IPS DF 6.9 (cell line): ENCODE measurements at regions not wholly inside any gene's neighbourhood (a gene's known extent, or its start where the extent isn't known, plus 50 kb on each side); places are given as distances from the start of the nearest gene placed in this dataset.
"Not testable (repeated sequence)": the region's sequence is repeated elsewhere in the genome, so short reads cannot be mapped to it uniquely, and the experiment has no call there.

Source experiments
- DNase-seq: peaks from one replicate; pipeline ENCODE4 v3.0.0-alpha.2; 2013; ENCODE audit warnings: low read depth, low spot score
- H3K27ac ChIP-seq: one replicate; pipeline ENCODE4 v1.5.1; 2013; ENCODE audit warnings: low read length, control low read depth
- H3K27me3 ChIP-seq: 2 replicates; pipeline ENCODE4 v1.6.1; 2013; ENCODE audit warnings: mild to moderate bottlenecking, low read length; ENCODE audit not compliant: control insufficient read depth, insufficient read depth
- H3K36me3 ChIP-seq: 2 replicates; pipeline ENCODE4 v1.6.1; 2013; ENCODE audit warnings: low read length; ENCODE audit not compliant: control insufficient read depth, insufficient read depth
- H3K4me1 ChIP-seq: 2 replicates; pipeline ENCODE4 v1.6.1; 2013; ENCODE audit warnings: low read length; ENCODE audit not compliant: control insufficient read depth, insufficient read depth
- H3K4me3 ChIP-seq: 2 replicates; pipeline ENCODE4 v1.5.1; 2013; ENCODE audit warnings: mild to moderate bottlenecking, low read length
- H3K9me3 ChIP-seq: 2 replicates; pipeline ENCODE4 v1.6.1; 2013; ENCODE audit warnings: low read length, inconsistent platforms; ENCODE audit not compliant: control insufficient read depth, insufficient read depth
- WGBS: extraction: QIAGEN DNeasy Blood & Tissue Kit; methylation state at CpG from one replicate; pipeline ENCODE4 v1.1.7; 2013; ENCODE audit warnings: mixed read lengths, missing lambda C conversion rate; ENCODE audit not compliant: insufficient read length, insufficient coverage; 5-methylcytosine and 5-hydroxymethylcytosine counted together

GRCh38 chr5:52007230-52007858 lies 624.1 kb downstream of the ISL1 start:
- Histone ChIP-seq H3K36me3 (no peaks in the 10 kb centered on the region), H3K4me1 (no peaks in the 10 kb centered on the region), H3K9me3 (no peaks in the 10 kb centered on the region), H3K4me3 (no peak overlapping the region), H3K27ac (no peak overlapping the region), H3K27me3 (no peaks in the 10 kb centered on the region)
- DNase-seq: no peak
- WGBS: no CpG with 5 or more reads among the region's 5 CpGs

GRCh38 chr5:52010454-52010853 lies 627.2 kb downstream of the ISL1 start:
- Histone ChIP-seq H3K36me3 (no peaks in the 10 kb centered on the region), H3K9me3 (no peaks in the 10 kb centered on the region), H3K4me1 (no peaks in the 10 kb centered on the region), H3K27me3 (no peaks in the 10 kb centered on the region), H3K27ac (no peak overlapping the region), H3K4me3 (no peak overlapping the region)
- no peak for DNase-seq
- no CpG with 5 or more reads among the region's 2 CpGs for WGBS

GRCh38 chr5:52013523-52013922 lies 630.3 kb downstream of the ISL1 start:
- no peaks in the 10 kb centered on the region for H3K36me3 ChIP-seq
- no peaks in the 10 kb centered on the region for H3K9me3 ChIP-seq
- WGBS: no CpG with 5 or more reads among the region's 1 CpG
- no peak overlapping the region for H3K4me3 ChIP-seq
- no peaks in the 10 kb centered on the region for H3K27me3 ChIP-seq
- no peak overlapping the region for H3K27ac ChIP-seq
- no peak for DNase-seq
- H3K4me1 ChIP-seq: no peaks in the 10 kb centered on the region

- H3K9me3 ChIP-seq: no peaks in the 10 kb centered on the region
- WGBS: no CpG with 5 or more reads among the region's 5 CpGs
Measured at GRCh38 chr5:52015760-52016159, 632.5 kb downstream of the ISL1 start.

GRCh38 chr5:52017567-52017966 lies 634.3 kb downstream of the ISL1 start:
- Histone ChIP-seq H3K36me3 (no peaks in the 10 kb centered on the region), H3K27me3 (no peaks in the 10 kb centered on the region), H3K4me3 (no peak overlapping the region), H3K9me3 (no peaks in the 10 kb centered on the region), H3K27ac (no peak overlapping the region), H3K4me1 (no peaks in the 10 kb centered on the region)
- no CpG with 5 or more reads among the region's 2 CpGs for WGBS
- no peak for DNase-seq

More at GRCh38 chr5:52015760-52016159, 632.5 kb downstream of the ISL1 start:
- DNase-seq: no peak
- no peak overlapping the region for H3K4me3 ChIP-seq
- H3K27me3 ChIP-seq: no peaks in the 10 kb centered on the region
- no peaks in the 10 kb centered on the region for H3K36me3 ChIP-seq
- no peak overlapping the region for H3K27ac ChIP-seq
- H3K4me1 ChIP-seq: no peaks in the 10 kb centered on the region

- no CpG with 5 or more reads among the region's 3 CpGs for WGBS
- Histone ChIP-seq H3K27ac (no peak overlapping the region), H3K4me1 (no peaks in the 10 kb centered on the region), H3K4me3 (no peak overlapping the region), H3K36me3 (no peaks in the 10 kb centered on the region), H3K9me3 (no peaks in the 10 kb centered on the region), H3K27me3 (no peaks in the 10 kb centered on the region)
- no peak for DNase-seq
Measured at GRCh38 chr5:52024359-52024758, 641.1 kb downstream of the ISL1 start.

GRCh38 chr5:52029836-52030235 lies 646.6 kb downstream of the ISL1 start:
- H3K9me3 ChIP-seq, H3K4me1 ChIP-seq, H3K4me3 ChIP-seq, H3K27me3 ChIP-seq, H3K27ac ChIP-seq, DNase-seq, H3K36me3 ChIP-seq: not testable (repeated sequence)
- no CpG with 5 or more reads among the region's 7 CpGs for WGBS

- DNase-seq: no peak
- Histone ChIP-seq H3K36me3 (no peaks in the 10 kb centered on the region), H3K27me3 (no peaks in the 10 kb centered on the region), H3K4me1 (no peaks in the 10 kb centered on the region; the same call in 1 of the 2 replicates), H3K27ac (no peak overlapping the region), H3K9me3 (no peaks in the 10 kb centered on the region), H3K4me3 (no peak overlapping the region)
- no CpG with 5 or more reads among the region's 2 CpGs for WGBS
Measured at GRCh38 chr5:52041842-52042241, 658.6 kb downstream of the ISL1 start.

- Histone ChIP-seq H3K27me3 (no peaks in the 10 kb centered on the region), H3K27ac (no peak overlapping the region), H3K36me3 (no peaks in the 10 kb centered on the region), H3K9me3 (no peaks in the 10 kb centered on the region), H3K4me3 (no peak overlapping the region), H3K4me1 (no peaks in the 10 kb centered on the region; the same call in 1 of the 2 replicates)
- no peak for DNase-seq
- WGBS: no CpG with 5 or more reads among the region's 4 CpGs
Measured at GRCh38 chr5:52043137-52043536, 659.9 kb downstream of the ISL1 start.

GRCh38 chr5:52043543-52043942 lies 660.3 kb downstream of the ISL1 start:
- Histone ChIP-seq H3K4me3 (no peak overlapping the region), H3K4me1 (no peaks in the 10 kb centered on the region; the same call in 1 of the 2 replicates), H3K36me3 (no peaks in the 10 kb centered on the region), H3K9me3 (no peaks in the 10 kb centered on the region), H3K27me3 (no peaks in the 10 kb centered on the region), H3K27ac (no peak overlapping the region)
- no CpG with 5 or more reads among the region's 3 CpGs for WGBS
- DNase-seq: no peak

- no CpG with 5 or more reads among the region's 3 CpGs for WGBS
- no peak overlapping the region for H3K4me3 ChIP-seq
- H3K4me1 ChIP-seq: no peaks in the 10 kb centered on the region
- H3K27me3 ChIP-seq: no peaks in the 10 kb centered on the region
- DNase-seq: no peak
- H3K27ac ChIP-seq: no peak overlapping the region
- no peaks in the 10 kb centered on the region for H3K9me3 ChIP-seq
- no peaks in the 10 kb centered on the region for H3K36me3 ChIP-seq
Measured at GRCh38 chr5:52051759-52052158, 668.5 kb downstream of the ISL1 start.
